ENCODE measurements at regions not wholly inside any gene's neighbourhood (a gene's known extent, or its start where the extent isn't known, plus 50 kb on each side); places are given as distances from the start of the nearest gene placed in this dataset.
"Not testable (repeated sequence)": the region's sequence is repeated elsewhere in the genome, so short reads cannot be mapped to it uniquely, and the experiment has no call there.

GRCh38 chr5:53257806-53258373 is 148.3 kb upstream of the MOCS2 start:
- no peaks in the 10 kb centered on the region for H3K4me1 ChIP-seq
- no peak overlapping the region for H3K9ac ChIP-seq
- no peak overlapping the region for H3K27ac ChIP-seq
- no peak overlapping the region for H3K4me2 ChIP-seq
- no peaks in the 10 kb centered on the region for H3K27me3 ChIP-seq
- no peaks in the 10 kb centered on the region for H4K20me1 ChIP-seq
- H3K4me3 ChIP-seq = no peak overlapping the region
- H3K9me3 ChIP-seq (replicated peaks in 1 of 11) = no peaks in the 10 kb centered on the region
- TF ChIP-seq Cebpa-rat (IDR thresholded peaks at IDR 0.05) = no peak
- no peaks in the 10 kb centered on the region for H3K36me3 ChIP-seq

GRCh38 chr5:53259176-53259575 is 149.6 kb upstream of the MOCS2 start:
- Histone ChIP-seq H3K4me2 (no peak overlapping the region), H3K36me3 (no peaks in the 10 kb centered on the region), H3K27me3 (no peaks in the 10 kb centered on the region), H3K4me3 (no peak overlapping the region), H3K27ac (no peak overlapping the region), H4K20me1 (no peaks in the 10 kb centered on the region), H3K4me1 (peaks cover 0 to 7% (median 0%) of the 10 kb centered on the region in 10 experiments; a peak in 3 of 20 replicates), H3K9me3 (replicated peaks in 1 of 11) (no peaks in the 10 kb centered on the region), H3K9ac (no peak overlapping the region)
- TF ChIP-seq Cebpa-rat (IDR thresholded peaks at IDR 0.05) = no peak

GRCh38 chr5:53260446-53260845 is 150.9 kb upstream of the MOCS2 start:
- Histone ChIP-seq H3K27ac (no peak overlapping the region), H4K20me1 (no peaks in the 10 kb centered on the region), H3K4me1 (peaks cover 0 to 11% (median 0%) of the 10 kb centered on the region in 10 experiments; a peak in 3 of 20 replicates), H3K9ac (no peak overlapping the region), H3K4me2 (no peak overlapping the region), H3K27me3 (no peaks in the 10 kb centered on the region), H3K4me3 (no peak overlapping the region), H3K36me3 (no peaks in the 10 kb centered on the region), H3K9me3 (replicated peaks in 1 of 11) (no peaks in the 10 kb centered on the region)
- TF ChIP-seq Cebpa-rat (IDR thresholded peaks at IDR 0.05) = no peak

GRCh38 chr5:53261245-53261644 is 151.7 kb upstream of the MOCS2 start:
- Histone ChIP-seq H3K27me3 (no peaks in the 10 kb centered on the region), H3K9ac (no peak overlapping the region), H3K4me1 (peaks cover 0 to 11% (median 0%) of the 10 kb centered on the region in 10 experiments; a peak in 3 of 20 replicates), H3K4me2 (no peak overlapping the region), H3K4me3 (no peak overlapping the region), H3K27ac (no peak overlapping the region), H3K36me3 (no peaks in the 10 kb centered on the region), H4K20me1 (no peaks in the 10 kb centered on the region), H3K9me3 (replicated peaks in 1 of 11) (no peaks in the 10 kb centered on the region)
- TF ChIP-seq Cebpa-rat (IDR thresholded peaks at IDR 0.05) = no peak

- Histone ChIP-seq H4K20me1 (no peaks in the 10 kb centered on the region), H3K27me3 (no peaks in the 10 kb centered on the region), H3K4me2 (no peak overlapping the region), H3K27ac (no peak overlapping the region), H3K36me3 (no peaks in the 10 kb centered on the region), H3K9me3 (replicated peaks in 1 of 11) (peaks cover 0 to 5% (median 0%) of the 10 kb centered on the region in 11 experiments; a peak in 7 of 22 replicates), H3K4me3 (no peak overlapping the region), H3K9ac (no peak overlapping the region), H3K4me1 (peaks cover 0 to 11% (median 0%) of the 10 kb centered on the region in 10 experiments; a peak in 3 of 20 replicates)
- TF ChIP-seq Cebpa-rat (IDR thresholded peaks at IDR 0.05) = no peak
Measured at GRCh38 chr5:53262348-53262970, 152.9 kb upstream of the MOCS2 start.

- H3K4me3 ChIP-seq = no peak overlapping the region
- H3K36me3 ChIP-seq = no peaks in the 10 kb centered on the region
- peaks cover 3 to 12% (median 6%) of the 10 kb centered on the region in 11 experiments; a peak in 18 of 22 replicates for H3K9me3 ChIP-seq (replicated peaks in 1 of 11)
- peaks cover 0 to 11% (median 0%) of the 10 kb centered on the region in 10 experiments; a peak in 3 of 20 replicates for H3K4me1 ChIP-seq
- no peak overlapping the region for H3K9ac ChIP-seq
- TF ChIP-seq Cebpa-rat (IDR thresholded peaks at IDR 0.05) = no peak
- no peaks in the 10 kb centered on the region for H4K20me1 ChIP-seq
- H3K4me2 ChIP-seq = no peak overlapping the region
- no peak overlapping the region for H3K27ac ChIP-seq
- H3K27me3 ChIP-seq = no peaks in the 10 kb centered on the region
Measured at GRCh38 chr5:53263151-53263550, 153.6 kb upstream of the MOCS2 start.

- peaks cover 7 to 16% (median 11%) of the 10 kb centered on the region in 11 experiments; a peak in 18 of 22 replicates for H3K9me3 ChIP-seq (replicated peaks in 1 of 11)
- H4K20me1 ChIP-seq = no peaks in the 10 kb centered on the region
- H3K4me3 ChIP-seq = no peak overlapping the region
- TF ChIP-seq Cebpa-rat (IDR thresholded peaks at IDR 0.05) = no peak
- peaks cover 0 to 11% (median 0%) of the 10 kb centered on the region in 10 experiments; a peak in 3 of 20 replicates for H3K4me1 ChIP-seq
- no peak overlapping the region for H3K4me2 ChIP-seq
- H3K27ac ChIP-seq = no peak overlapping the region
- no peak overlapping the region for H3K9ac ChIP-seq
- no peaks in the 10 kb centered on the region for H3K27me3 ChIP-seq
- H3K36me3 ChIP-seq = no peaks in the 10 kb centered on the region
Measured at GRCh38 chr5:53265043-53265442, 155.5 kb upstream of the MOCS2 start.

GRCh38 chr5:53268241-53268640 is 158.7 kb upstream of the MOCS2 start:
- H3K27me3 ChIP-seq, H3K4me3 ChIP-seq, H3K4me2 ChIP-seq, H4K20me1 ChIP-seq, H3K9ac ChIP-seq, H3K36me3 ChIP-seq, H3K27ac ChIP-seq: not testable (repeated sequence)
- peaks cover 7 to 16% (median 11%) of the 10 kb centered on the region in 11 experiments; a peak in 18 of 22 replicates for H3K9me3 ChIP-seq (replicated peaks in 1 of 11)
- H3K4me1 ChIP-seq = peaks cover 0 to 11% (median 0%) of the 10 kb centered on the region in 10 experiments; a peak in 3 of 20 replicates

- H3K27ac ChIP-seq = no peak overlapping the region
- H3K9me3 ChIP-seq (replicated peaks in 1 of 11) = no peaks in the 10 kb centered on the region
- H3K27me3 ChIP-seq = no peaks in the 10 kb centered on the region
- no peak overlapping the region for H3K4me2 ChIP-seq
- no peaks in the 10 kb centered on the region for H3K36me3 ChIP-seq
- no peak overlapping the region for H3K9ac ChIP-seq
- TF ChIP-seq Cebpa-rat (IDR thresholded peaks at IDR 0.05) = no peak
- no peaks in the 10 kb centered on the region for H4K20me1 ChIP-seq
- H3K4me1 ChIP-seq = no peaks in the 10 kb centered on the region
- H3K4me3 ChIP-seq = no peak overlapping the region
Measured at GRCh38 chr5:53275666-53276065, 166.1 kb upstream of the MOCS2 start.

GRCh38 chr5:53276825-53277224 is 167.3 kb upstream of the MOCS2 start:
- Histone ChIP-seq H3K9me3 (replicated peaks in 1 of 11) (no peaks in the 10 kb centered on the region), H3K9ac (no peak overlapping the region), H3K4me1 (no peaks in the 10 kb centered on the region), H3K4me2 (no peak overlapping the region), H4K20me1 (no peaks in the 10 kb centered on the region), H3K36me3 (no peaks in the 10 kb centered on the region), H3K27me3 (no peaks in the 10 kb centered on the region), H3K27ac (no peak overlapping the region), H3K4me3 (no peak overlapping the region)
- TF ChIP-seq Cebpa-rat (IDR thresholded peaks at IDR 0.05) = peak in 7 of 11 experiments; percentile 11 to 78 (median 46); a peak in 9 of 22 replicates
